WTC11 (cell line): ENCODE measurements at regions not wholly inside any gene's neighbourhood (a gene's known extent, or its start where the extent isn't known, plus 50 kb on each side); places are given as distances from the start of the nearest gene placed in this dataset.

ENCODE experiments used
- ATAC-seq: fragments of 200-7000 bp; cut with Tn5 transposase; 2 replicates; pipeline ENCODE4 v1.10.0; 2021; ENCODE audit warnings: mild to moderate bottlenecking, moderate library complexity
- CTCF ChIA-PET: fragments of 300-600 bp; sonication (Branson Sonifier 250); formaldehyde crosslinking; loops from one replicate; lab custom pipeline; 2021; ENCODE audit warnings: antibody characterized with exemption; lab: Charles Lee
- POLR2A ChIA-PET: fragments of 350-600 bp; sonication (Branson Sonifier 250); formaldehyde crosslinking; loops from one replicate; lab custom pipeline; 2021; ENCODE audit warnings: antibody characterized with exemption; lab: Charles Lee
- DNase-seq: peaks from one replicate; pipeline ENCODE4 v3.0.0; 2021; ENCODE audit warnings: low spot score
- H3K27ac Mint-ChIP-seq: 2 replicates; pipeline ENCODE4 v1.8.0; 2021; ENCODE audit warnings: mixed read lengths
- H3K27me3 Mint-ChIP-seq: 2 replicates; pipeline ENCODE4 v1.8.0; 2021; ENCODE audit warnings: low read depth, mild to moderate bottlenecking, moderate library complexity, mixed read lengths
- H3K36me3 Mint-ChIP-seq: 2 replicates; pipeline ENCODE4 v1.8.0; 2021; ENCODE audit warnings: mixed read lengths
- H3K4me1 Mint-ChIP-seq: 2 replicates; pipeline ENCODE4 v1.8.0; 2022; ENCODE audit warnings: mixed read lengths
- H3K4me3 Mint-ChIP-seq: 2 replicates; pipeline ENCODE4 v1.8.0; 2021; ENCODE audit warnings: mild to moderate bottlenecking, moderate library complexity, mixed read lengths
- H3K9me3 Mint-ChIP-seq: 2 replicates; pipeline ENCODE4 v1.8.0; 2021; ENCODE audit warnings: mixed read lengths
- AR ChIP-seq: fragments of 250-450 bp; sonication (Bioruptor Pico); IDR thresholded peaks from 2 replicates; pipeline ENCODE4 v1.9.0; 2021; ENCODE audit warnings: mild to moderate bottlenecking
- ATF2 ChIP-seq: sonication (generic); formaldehyde crosslinking; IDR thresholded peaks from 2 replicates; pipeline ENCODE4 v1.8.1; 2022; ENCODE audit warnings: low read depth, missing genetic modification reagents, borderline replicate concordance
- CREB1 ChIP-seq: sonication (generic); formaldehyde crosslinking; IDR thresholded peaks from 2 replicates; pipeline ENCODE4 v1.8.0; 2023; ENCODE audit warnings: mild to moderate bottlenecking, missing genetic modification reagents
- CTCF ChIP-seq: fragments of 200-600 bp; IDR thresholded peaks from 2 replicates; pipeline ENCODE4 v1.8.0; 2022; ENCODE audit warnings: antibody characterized with exemption
- GTF2I ChIP-seq: fragments of 250-450 bp; sonication (Bioruptor Pico); conservative IDR thresholded peaks from 2 replicates; pipeline ENCODE4 v1.4.0; 2021; ENCODE audit warnings: mild to moderate bottlenecking
- IRF2 ChIP-seq: sonication (generic); formaldehyde crosslinking; IDR thresholded peaks from 2 replicates; pipeline ENCODE4 v1.8.0; 2022; ENCODE audit warnings: low read depth, missing genetic modification reagents, borderline replicate concordance
- JUN ChIP-seq: sonication (generic); formaldehyde crosslinking; IDR thresholded peaks from 2 replicates; pipeline ENCODE4 v1.8.0; 2023; ENCODE audit warnings: mild to moderate bottlenecking, missing genetic modification reagents
- NFYB ChIP-seq: sonication (generic); formaldehyde crosslinking; conservative IDR thresholded peaks from 2 replicates; pipeline ENCODE4 v1.8.0; 2022; ENCODE audit warnings: low read depth, missing genetic modification reagents
- NR1H2 ChIP-seq: sonication (generic); formaldehyde crosslinking; IDR thresholded peaks from 2 replicates; pipeline ENCODE4 v1.9.0; 2021; ENCODE audit warnings: mild to moderate bottlenecking, moderate library complexity, missing genetic modification reagents
- SMAD3 ChIP-seq: sonication (generic); formaldehyde crosslinking; IDR thresholded peaks from 2 replicates; pipeline ENCODE4 v1.8.0; 2022; ENCODE audit warnings: missing genetic modification reagents, mild to moderate bottlenecking, borderline replicate concordance
- STAT6 ChIP-seq: sonication (generic); formaldehyde crosslinking; conservative IDR thresholded peaks from 2 replicates; pipeline ENCODE4 v1.8.1; 2023; ENCODE audit warnings: mild to moderate bottlenecking, low read depth, missing genetic modification reagents, moderate library complexity
- TCF7 ChIP-seq: sonication (generic); formaldehyde crosslinking; IDR thresholded peaks from 2 replicates; pipeline ENCODE4 v1.8.0; 2022; ENCODE audit warnings: mild to moderate bottlenecking, low read depth, missing genetic modification reagents, moderate library complexity
- ZNF263 ChIP-seq: sonication (generic); formaldehyde crosslinking; IDR thresholded peaks from 2 replicates; pipeline ENCODE4 v1.8.1; 2022; ENCODE audit warnings: low read depth, mild to moderate bottlenecking, moderate library complexity, missing genetic modification reagents
- ZNF317 ChIP-seq: sonication (generic); formaldehyde crosslinking; IDR thresholded peaks from 2 replicates; pipeline ENCODE4 v1.8.1; 2023; ENCODE audit warnings: low read depth, mild to moderate bottlenecking, moderate library complexity, missing genetic modification reagents, borderline replicate concordance
- ZNF512 ChIP-seq: sonication (generic); formaldehyde crosslinking; IDR thresholded peaks from 2 replicates; pipeline ENCODE4 v1.8.1; 2022; ENCODE audit warnings: missing genetic modification reagents, borderline replicate concordance
- ZNF671 ChIP-seq: fragments of 250-450 bp; sonication (Bioruptor Pico); IDR thresholded peaks from 2 replicates; pipeline ENCODE4 v1.8.0; 2021; ENCODE audit warnings: mild to moderate bottlenecking

GRCh38 chr2:5325523-5325922 lies 366.7 kb upstream of the SOX11 start (continued):
- no peak for TF ChIP-seq AR (CRISPR knock-in tag)
- no peak for TF ChIP-seq CTCF
- TF ChIP-seq GTF2I (CRISPR knock-in tag), result no peak
- TF ChIP-seq NR1H2, result no peak
- TF ChIP-seq JUN, result no peak
- TF ChIP-seq CREB1 (CRISPR knock-in tag), result no peak
- TF ChIP-seq NFYB (CRISPR knock-in tag), result no peak
- TF ChIP-seq TCF7 (CRISPR knock-in tag), result no peak
- no peak for TF ChIP-seq ZNF512 (CRISPR knock-in tag)
- no peak for TF ChIP-seq IRF2

- H3K9me3 Mint-ChIP-seq, result peaks cover 82% of the 10 kb centered on the region
- POLR2A ChIA-PET, result no interaction called here
- peaks cover 6% of the 10 kb centered on the region for H3K27me3 Mint-ChIP-seq
- no peak overlapping the region for H3K4me3 Mint-ChIP-seq
- no peaks in the 10 kb centered on the region for H3K4me1 Mint-ChIP-seq
- TF ChIP-seq STAT6 (CRISPR knock-in tag), result no peak
- TF ChIP-seq SMAD3, result no peak
- TF ChIP-seq ATF2 (CRISPR knock-in tag), result no peak
- TF ChIP-seq ZNF263 (CRISPR knock-in tag), result no peak
- no peak for TF ChIP-seq ZNF317 (CRISPR knock-in tag)
- TF ChIP-seq CTCF, result no peak
- no peak for TF ChIP-seq ZNF671 (CRISPR knock-in tag)
- TF ChIP-seq, all 79 proteins: peak for 0
- peaks cover 63% of the 10 kb centered on the region for H3K36me3 Mint-ChIP-seq
- no peak overlapping the region for H3K27ac Mint-ChIP-seq
- no peak for ATAC-seq
- no peak for DNase-seq
- CTCF ChIA-PET, result no interaction called here
Measured at GRCh38 chr2:5328826-5329225, 363.4 kb upstream of the SOX11 start.
